K562 (cell line): ENCODE measurements at regions not wholly inside any gene's neighbourhood (a gene's known extent, or its start where the extent isn't known, plus 50 kb on each side); places are given as distances from the start of the nearest gene placed in this dataset.

ENCODE experiments used
- ARID3B ChIP-seq: fragments of 250-450 bp; sonication (Bioruptor Pico); IDR thresholded peaks from 2 replicates; pipeline ENCODE4 v1.4.0; 2020; ENCODE audit warnings: borderline replicate concordance
- PBX2 ChIP-seq, 2 experiments: IDR thresholded peaks in 1 of 2; conservative IDR thresholded peaks in 1 of 2; 2 replicates each; pipeline ENCODE4 v1.6.1; 2016; ENCODE audit warnings: low read depth in 2 of 2, mild to moderate bottlenecking in 1 of 2, missing compliant biosample characterization in 1 of 2, missing genetic modification characterization in 1 of 2, moderate library complexity in 1 of 2
- REST ChIP-seq, 2 experiments: fragments of 450-650 bp; formaldehyde crosslinking in 1 of 2; IDR thresholded peaks; 2 replicates each; pipeline versions ENCODE4 v1.4.0 to v1.6.1; 2014 to 2020; ENCODE audit warnings: mild to moderate bottlenecking in 2 of 2, borderline replicate concordance in 1 of 2, low read depth in 1 of 2
- ZNF407 ChIP-seq: fragments of 450-650 bp; IDR thresholded peaks from 2 replicates; pipeline ENCODE4 v1.6.1; 2016; ENCODE audit warnings: low read depth

- TF ChIP-seq REST (IDR thresholded peaks at IDR 0.05; ENCODE audit: borderline replicate concordance) (peak; percentile 82; the same call in 1 of the 2 replicates), REST (CRISPR knock-in tag; IDR thresholded peaks at IDR 0.05; ENCODE audit: low read depth) (no peak), ZNF407 (no peak), ARID3B (CRISPR knock-in tag) (no peak), PBX2 (CRISPR knock-in tag; IDR thresholded peaks at IDR 0.05; ENCODE audit: low read depth) (no peak), PBX2 (tag; conservative IDR thresholded peaks at IDR 0.05; ENCODE audit: low read depth) (peak; percentile 65; the same call in 1 of the 2 replicates)
Measured at GRCh38 chr6:97394160-97394748, 111.2 kb upstream of the MMS22L start (continued).
